RPMI8226 (cell line): ENCODE measurements at regions not wholly inside any gene's neighbourhood (a gene's known extent, or its start where the extent isn't known, plus 50 kb on each side); places are given as distances from the start of the nearest gene placed in this dataset.

ENCODE experiments used
- DNase-seq: peaks from one replicate; pipeline ENCODE4 v3.0.0-alpha.2; 2015

DNA sequence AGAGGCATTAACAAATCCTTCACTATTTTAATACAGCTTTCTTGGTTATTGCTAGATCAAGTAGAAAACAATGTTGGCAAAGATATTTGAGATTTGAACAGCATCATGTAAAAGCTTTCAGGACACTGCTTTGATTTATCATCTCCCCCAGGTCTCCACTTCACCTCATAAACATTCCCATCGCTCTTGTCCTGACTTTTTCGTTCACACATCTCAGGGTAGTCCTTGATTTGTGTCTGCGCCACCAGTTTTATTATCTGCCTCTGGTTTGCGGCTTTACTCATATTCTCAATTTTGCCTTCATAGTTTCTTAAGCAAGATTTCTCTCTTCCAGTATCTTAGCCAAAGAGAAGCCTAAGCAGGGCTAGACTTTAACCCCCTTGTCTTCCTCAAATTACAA, 63.5 kb upstream of the ROR1 start:
- no peak for DNase-seq

DNA sequence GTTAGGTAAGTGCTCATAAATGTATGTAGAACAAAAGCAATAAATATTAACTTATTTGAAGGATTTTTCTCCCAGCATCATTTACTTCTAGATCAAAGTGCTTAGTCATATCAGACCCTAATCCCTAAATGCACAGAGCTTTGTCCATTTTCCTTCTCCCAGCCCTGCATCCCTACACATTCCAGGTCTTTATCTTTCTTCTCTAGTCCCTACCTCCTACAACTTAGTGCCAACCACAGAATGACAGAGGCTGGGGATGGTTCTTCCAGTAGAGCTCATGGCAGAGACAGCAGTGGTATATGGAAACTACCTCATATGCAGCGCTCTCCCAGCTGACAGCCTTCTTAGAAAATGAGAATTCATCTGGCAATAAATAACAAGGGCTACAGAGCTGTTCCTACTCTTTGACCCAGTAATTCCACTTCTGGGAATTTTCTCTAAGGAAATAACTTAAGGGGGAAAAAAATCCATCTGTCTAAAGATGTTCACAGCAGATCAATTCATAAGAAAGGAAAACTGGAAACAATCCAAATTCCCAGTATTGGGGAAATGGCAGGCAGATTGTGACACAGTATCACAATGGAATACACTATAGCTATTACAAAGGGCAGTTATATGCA, 62.9 kb upstream of the ROR1 start:
- DNase-seq, result no peak

- DNase-seq, result peak; percentile 93
Measured at GRCh38 chr1:63713041-63713440, 60.8 kb upstream of the ROR1 start.

DNA sequence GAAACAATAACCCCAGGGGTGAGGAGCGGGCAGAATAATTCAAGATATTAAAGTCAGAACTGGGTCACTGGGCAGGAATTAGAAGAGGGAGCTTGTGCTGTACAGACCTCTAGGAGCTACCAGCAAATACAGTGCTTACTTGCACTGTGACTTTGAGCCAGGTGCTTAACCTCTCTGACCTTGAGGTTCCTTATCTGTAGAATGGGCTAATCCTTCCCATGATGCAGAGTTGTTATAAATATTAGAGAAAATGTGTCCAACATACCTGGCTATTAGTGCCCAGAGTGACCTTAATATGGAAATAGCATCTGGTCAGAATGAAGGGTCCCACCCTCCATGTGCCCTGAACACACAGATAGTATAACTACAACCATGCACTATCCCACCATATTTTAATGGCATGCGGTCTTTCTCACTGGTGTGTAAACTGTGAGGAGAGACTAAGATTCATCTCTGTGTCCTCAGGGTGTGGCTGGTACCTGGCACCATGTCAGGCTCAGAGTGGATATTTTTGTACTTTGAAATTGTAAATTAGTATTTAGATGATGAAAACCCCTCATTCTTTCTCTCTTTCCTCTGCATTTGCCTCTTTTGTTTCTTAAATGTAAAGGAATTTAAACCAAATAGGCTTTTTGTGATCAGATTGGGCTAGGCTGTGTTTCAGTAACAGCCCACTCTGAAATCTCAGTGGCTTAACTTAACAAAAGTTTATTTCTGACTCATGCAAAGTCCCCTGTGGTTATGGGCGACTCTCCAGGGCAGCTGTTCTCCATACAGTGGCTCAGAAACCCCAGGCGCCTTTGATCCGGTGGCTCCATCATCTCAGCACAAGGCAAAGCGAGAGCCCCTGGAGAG, 60.0 kb upstream of the ROR1 start:
- DNase-seq, result peak; percentile 90

DNA sequence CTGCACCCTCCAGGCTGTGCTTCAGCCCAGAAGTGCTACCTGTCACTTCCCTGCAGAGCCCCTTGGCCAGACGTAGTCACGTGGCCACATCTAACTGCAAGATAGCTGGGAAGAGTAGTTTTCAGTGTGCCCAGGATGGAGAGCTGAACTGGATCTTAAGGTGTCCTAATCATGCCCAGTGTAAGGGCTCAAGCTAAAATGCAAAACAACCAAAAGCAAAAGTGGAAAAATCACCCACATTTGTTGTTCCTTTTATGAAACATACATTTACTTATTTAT, 59.4 kb upstream of the ROR1 start:
- no peak for DNase-seq

- no peak for DNase-seq
Measured at GRCh38 chr1:63717511-63718065, 56.2 kb upstream of the ROR1 start.

- DNase-seq, result peak; percentile 68
Measured at GRCh38 chr1:63718541-63718970, 55.3 kb upstream of the ROR1 start.

DNA sequence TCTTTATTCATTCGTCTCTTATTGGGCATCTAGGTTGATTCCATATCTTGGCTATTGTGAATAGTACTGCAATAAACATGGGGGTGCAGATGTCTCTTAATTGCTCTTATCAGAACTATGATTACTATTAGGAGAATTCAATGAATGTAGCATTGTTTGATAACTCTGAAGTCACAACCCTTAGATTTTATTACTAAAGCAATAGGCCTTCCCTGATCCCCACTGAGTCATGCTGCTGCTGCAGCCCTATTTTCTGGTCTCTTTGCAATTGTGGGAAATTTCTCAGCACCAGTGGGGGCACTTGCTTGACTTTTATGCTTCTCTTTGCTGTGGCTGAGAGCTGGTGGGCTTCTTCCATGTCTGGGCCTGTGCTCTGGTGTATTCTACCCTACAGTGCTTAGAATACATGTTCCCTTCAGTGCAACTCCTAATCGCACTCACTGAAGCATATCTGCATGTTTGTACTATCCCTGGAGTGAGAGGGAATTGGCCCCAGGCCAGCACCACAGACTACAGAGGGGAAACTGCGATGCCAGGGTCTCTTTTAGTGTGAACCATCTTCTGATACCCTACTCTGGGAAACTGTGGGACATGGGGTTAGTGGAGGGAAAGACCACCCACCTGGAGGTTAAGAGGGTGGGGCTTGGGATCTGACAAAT, 52.2 kb upstream of the ROR1 start:
- DNase-seq, result no peak

GRCh38 chr1:63723602-63724001, 50.2 kb upstream of the ROR1 start:
- no peak for DNase-seq
